22Rv1 (cell line): ENCODE measurements at regions not wholly inside any gene's neighbourhood (a gene's known extent, or its start where the extent isn't known, plus 50 kb on each side); places are given as distances from the start of the nearest gene placed in this dataset.
"Not testable (repeated sequence)": the region's sequence is repeated elsewhere in the genome, so short reads cannot be mapped to it uniquely, and the experiment has no call there.

ENCODE experiments used
- H3K27ac ChIP-seq: fragments of 450-650 bp; 2 replicates; pipeline ENCODE4 v1.5.1; 2017
- ZFX ChIP-seq: fragments of 450-650 bp; IDR thresholded peaks from 2 replicates; pipeline ENCODE4 v1.6.1; 2017; ENCODE audit warnings: antibody characterized with exemption, borderline replicate concordance
- TF ChIP-seq, protein P1 (sequence below): fragments of 450-650 bp; IDR thresholded peaks from 2 replicates; pipeline ENCODE4 v1.5.1; 2017; ENCODE audit warnings: mild to moderate bottlenecking

DNA sequence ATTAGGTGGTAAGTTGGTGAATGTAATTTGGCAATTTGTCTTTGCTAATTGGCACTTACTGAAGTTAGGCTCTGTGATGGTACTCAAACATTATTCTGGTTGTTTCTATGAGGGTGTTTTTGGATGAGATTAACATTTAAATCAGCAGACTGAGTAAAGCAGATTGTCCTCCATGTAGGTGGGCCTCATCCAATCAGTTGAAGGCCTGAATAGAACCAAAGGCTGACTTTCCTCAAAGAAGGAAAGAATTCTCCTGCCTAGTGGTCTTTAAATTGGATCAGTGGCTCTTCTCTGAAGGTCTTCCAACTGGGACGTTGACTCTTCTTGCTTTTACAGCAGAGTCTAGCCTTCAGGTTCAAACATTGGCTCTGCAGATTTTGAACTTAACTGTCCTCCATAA is 278.3 kb downstream of the KIF20B start:
- TF ChIP-seq, protein P1, sequence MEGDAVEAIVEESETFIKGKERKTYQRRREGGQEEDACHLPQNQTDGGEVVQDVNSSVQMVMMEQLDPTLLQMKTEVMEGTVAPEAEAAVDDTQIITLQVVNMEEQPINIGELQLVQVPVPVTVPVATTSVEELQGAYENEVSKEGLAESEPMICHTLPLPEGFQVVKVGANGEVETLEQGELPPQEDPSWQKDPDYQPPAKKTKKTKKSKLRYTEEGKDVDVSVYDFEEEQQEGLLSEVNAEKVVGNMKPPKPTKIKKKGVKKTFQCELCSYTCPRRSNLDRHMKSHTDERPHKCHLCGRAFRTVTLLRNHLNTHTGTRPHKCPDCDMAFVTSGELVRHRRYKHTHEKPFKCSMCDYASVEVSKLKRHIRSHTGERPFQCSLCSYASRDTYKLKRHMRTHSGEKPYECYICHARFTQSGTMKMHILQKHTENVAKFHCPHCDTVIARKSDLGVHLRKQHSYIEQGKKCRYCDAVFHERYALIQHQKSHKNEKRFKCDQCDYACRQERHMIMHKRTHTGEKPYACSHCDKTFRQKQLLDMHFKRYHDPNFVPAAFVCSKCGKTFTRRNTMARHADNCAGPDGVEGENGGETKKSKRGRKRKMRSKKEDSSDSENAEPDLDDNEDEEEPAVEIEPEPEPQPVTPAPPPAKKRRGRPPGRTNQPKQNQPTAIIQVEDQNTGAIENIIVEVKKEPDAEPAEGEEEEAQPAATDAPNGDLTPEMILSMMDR: no peak
- TF ChIP-seq ZFX: no peak
- H3K27ac ChIP-seq: no peak overlapping the region

DNA sequence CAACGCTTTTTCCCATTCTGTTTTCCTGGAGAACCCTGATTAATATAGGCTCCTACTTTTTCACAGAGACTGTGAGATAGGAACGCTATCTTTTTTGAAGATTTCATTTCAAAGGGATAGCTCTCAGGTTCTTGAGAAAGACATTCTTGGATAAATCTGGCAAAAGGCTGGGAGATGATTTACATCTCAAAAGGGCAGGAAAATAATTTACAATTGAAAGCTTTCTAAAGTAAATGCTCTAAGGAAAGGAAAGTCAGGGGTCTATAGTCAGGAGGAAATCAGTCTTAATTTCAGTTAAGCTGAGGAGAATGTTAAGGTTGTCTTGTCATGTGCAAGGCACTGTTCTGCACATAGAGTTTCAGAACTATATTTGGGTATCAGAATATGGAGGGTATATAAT is 278.8 kb downstream of the KIF20B start:
- no peak overlapping the region for H3K27ac ChIP-seq
- TF ChIP-seq, protein P1: no peak
- TF ChIP-seq ZFX: no peak

DNA sequence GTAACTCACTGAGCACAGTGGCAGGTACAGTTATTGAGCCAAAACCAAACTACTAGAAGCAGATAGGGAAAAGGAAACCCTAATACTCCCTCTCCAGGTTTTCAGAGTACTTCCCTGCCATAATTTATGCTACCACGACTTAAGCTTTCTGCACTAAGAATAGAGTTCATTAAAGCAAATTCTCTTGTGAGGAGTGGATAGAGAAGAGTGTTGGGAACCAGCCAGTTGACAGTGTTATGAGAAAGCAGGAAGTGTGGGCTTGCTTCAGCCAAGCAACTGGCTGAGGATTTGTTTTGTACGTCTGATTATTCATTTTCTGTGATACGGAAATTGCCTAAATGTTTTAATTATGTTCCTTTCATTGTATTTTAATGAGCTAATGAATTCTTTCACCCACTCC is 280.5 kb downstream of the KIF20B start:
- no peak for TF ChIP-seq ZFX
- TF ChIP-seq, protein P1: no peak
- no peak overlapping the region for H3K27ac ChIP-seq

DNA sequence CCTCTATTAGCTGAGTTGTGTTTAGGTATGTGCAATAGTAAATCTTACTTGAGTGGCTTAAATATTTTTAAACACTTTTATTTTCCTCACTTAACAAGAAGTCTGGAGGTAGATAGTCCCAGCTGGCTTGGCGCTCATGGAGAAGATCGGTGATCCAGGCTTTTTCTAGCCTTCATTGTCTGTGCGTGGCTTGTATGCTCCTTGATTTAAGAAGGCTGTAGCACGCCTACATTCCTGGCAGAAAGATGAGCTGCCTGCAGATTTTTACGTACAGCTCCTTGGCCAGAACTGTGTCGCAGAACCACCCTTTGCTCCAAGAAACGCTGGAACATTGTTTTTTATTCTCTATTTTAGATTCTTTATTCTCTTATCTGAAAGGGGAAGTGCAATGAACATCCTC is 284.1 kb downstream of the KIF20B start:
- TF ChIP-seq ZFX: no peak
- TF ChIP-seq, protein P1: no peak
- H3K27ac ChIP-seq: no peak overlapping the region

DNA sequence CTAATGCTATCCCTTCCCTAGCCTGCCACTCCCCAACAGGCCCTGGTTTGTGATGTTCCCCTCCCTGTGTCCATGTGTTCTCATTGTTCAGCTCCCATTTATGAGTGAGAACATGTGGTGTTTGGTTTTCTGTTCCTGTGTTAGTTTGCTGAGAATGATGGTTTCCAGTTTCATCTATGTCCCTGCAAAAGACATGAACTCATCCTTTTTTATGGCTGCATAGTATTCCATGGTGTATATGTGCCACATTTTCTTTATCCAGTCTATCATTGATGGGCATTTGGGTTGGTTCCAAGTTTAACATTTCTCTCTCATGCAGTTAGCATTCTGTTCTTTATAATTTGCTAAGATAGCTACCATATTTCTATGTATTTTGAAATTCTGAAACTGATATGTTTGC is 287.0 kb downstream of the KIF20B start:
- not testable (repeated sequence) for H3K27ac ChIP-seq

DNA sequence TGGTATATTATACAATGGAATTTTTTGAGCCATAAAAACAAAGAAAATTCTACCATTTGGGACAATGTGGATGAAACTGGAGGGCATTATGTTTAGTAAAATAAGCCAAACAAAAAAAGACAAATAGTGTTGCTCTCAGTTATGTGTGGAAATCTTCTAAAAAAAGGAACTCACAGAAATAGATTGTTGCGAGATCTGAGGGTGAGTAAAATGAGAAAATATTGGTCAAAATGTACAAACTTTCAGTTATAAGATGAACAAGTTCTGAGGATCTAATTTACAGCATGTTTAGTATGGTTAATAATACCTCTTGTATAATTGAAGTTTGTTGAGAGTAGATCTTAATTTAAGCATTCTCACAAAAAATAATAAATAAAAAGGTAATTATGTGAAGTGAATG is 291.2 kb downstream of the KIF20B start:
- no peak overlapping the region for H3K27ac ChIP-seq
- TF ChIP-seq ZFX: no peak
- TF ChIP-seq, protein P1: no peak

DNA sequence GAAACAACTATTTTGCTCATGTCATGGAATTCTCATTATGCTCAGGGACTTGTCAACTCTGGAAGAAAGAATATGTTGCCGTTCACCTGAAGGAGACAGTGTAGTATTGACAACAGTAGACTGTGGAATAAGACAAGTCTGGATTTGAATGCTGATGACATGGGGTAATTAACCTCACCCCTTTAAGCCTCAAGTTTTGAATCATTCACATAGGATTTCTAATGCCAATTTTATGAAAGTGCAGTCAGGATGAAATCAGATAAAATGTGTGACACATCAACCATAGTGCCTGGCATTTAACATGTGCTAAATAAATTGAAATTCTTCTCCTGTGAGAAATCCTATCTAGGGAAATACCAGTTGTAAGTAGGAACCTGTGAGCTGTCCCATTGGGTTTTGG is 305.8 kb downstream of the KIF20B start:
- no peak overlapping the region for H3K27ac ChIP-seq
- TF ChIP-seq, protein P1: no peak
- TF ChIP-seq ZFX: no peak

DNA sequence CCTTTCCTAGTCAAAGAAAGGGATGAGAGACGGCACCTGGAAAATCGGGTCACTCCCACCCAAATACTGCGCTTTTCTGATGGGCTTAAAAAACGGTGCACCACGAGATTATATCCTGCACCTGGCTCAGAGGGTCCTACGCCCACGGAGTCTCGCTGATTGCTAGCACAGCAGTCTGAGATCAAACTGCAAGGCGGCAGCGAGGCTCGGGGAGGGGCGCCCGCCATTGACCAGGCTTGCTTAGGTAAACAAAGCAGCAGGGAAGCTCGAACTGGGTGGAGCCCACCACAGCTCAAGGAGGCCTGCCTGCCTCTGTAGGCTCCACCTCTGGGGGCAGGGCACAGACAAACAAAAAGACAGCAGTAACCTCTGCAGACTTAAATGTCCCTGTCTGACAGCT is 309.9 kb downstream of the KIF20B start:
- not testable (repeated sequence) for H3K27ac ChIP-seq

DNA sequence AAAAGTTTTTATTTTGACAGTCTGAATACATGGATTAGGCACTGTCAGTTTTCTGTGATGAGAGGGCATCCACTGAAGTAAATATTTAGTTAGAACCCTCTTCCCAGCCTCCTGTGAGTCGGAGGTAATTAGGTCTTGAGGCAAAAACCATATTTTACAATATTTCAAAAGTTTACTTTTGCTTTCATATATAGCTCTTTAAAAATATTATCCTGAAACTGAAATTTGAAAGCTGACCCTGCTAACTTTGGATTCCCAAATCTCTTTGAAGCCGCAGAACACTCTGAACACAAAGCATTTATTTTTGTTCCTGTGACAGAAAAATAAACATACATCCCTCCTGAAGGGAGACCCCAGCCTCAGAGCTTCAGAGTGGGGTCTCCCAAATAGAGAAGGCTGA is 317.4 kb downstream of the KIF20B start:
- H3K27ac ChIP-seq: no peak overlapping the region
- TF ChIP-seq, protein P1: no peak
- TF ChIP-seq ZFX: no peak
